Keratinocyte (primary cell): ENCODE measurements at regions not wholly inside any gene's neighbourhood (a gene's known extent, or its start where the extent isn't known, plus 50 kb on each side); places are given as distances from the start of the nearest gene placed in this dataset.

Experiments used
- DNase-seq: peaks from one replicate; pipeline ENCODE4 v3.0.0-alpha.2; 2011; ENCODE audit warnings: low read depth, missing footprints, low spot score
- FAIRE-seq: peaks from 2 replicates; lab custom pipeline; 2011; peaks lifted over from hg19 to GRCh38; lab: Jason Lieb, UNC
- H2AFZ ChIP-seq: 2 replicates; pipeline ENCODE4 v1.6.0; 2012; ENCODE audit warnings: low read length, control low read depth, inconsistent platforms; ENCODE audit not compliant: control insufficient read depth
- H3K27ac ChIP-seq: 2 replicates; pipeline ENCODE4 v1.5.1; 2011; ENCODE audit warnings: low read length; ENCODE audit not compliant: control insufficient read depth, insufficient read depth
- H3K27me3 ChIP-seq: 3 replicates; pipeline ENCODE4 v1.6.0; 2011; ENCODE audit warnings: low read length; ENCODE audit not compliant: control insufficient read depth, insufficient read depth; ENCODE audit errors: extremely low read depth
- H3K36me3 ChIP-seq, 2 experiments: 2 replicates in 1 of 2; 3 replicates in 1 of 2; pipeline ENCODE4 v1.5.1; 2011; ENCODE audit warnings: low read length in 2 of 2, mild to moderate bottlenecking in 1 of 2; ENCODE audit not compliant: control insufficient read depth in 2 of 2, insufficient read depth in 2 of 2; ENCODE audit errors: extremely low read depth in 1 of 2
- H3K4me1 ChIP-seq: 3 replicates; pipeline ENCODE4 v1.5.1; 2011; ENCODE audit warnings: low read length; ENCODE audit not compliant: control insufficient read depth, insufficient read depth; ENCODE audit errors: extremely low read depth
- H3K4me2 ChIP-seq: 3 replicates; pipeline ENCODE4 v1.6.0; 2011; ENCODE audit warnings: low read depth, low read length; ENCODE audit not compliant: control insufficient read depth, insufficient read depth; ENCODE audit errors: extremely low read depth
- H3K4me3 ChIP-seq, 3 experiments: fragments of 200-600 bp in 1 of 3; sonication (generic) in 1 of 3; 2 replicates in 2 of 3; 3 replicates in 1 of 3; pipeline ENCODE4 v1.5.1; 2011 to 2016; ENCODE audit warnings: low read length in 3 of 3, mild to moderate bottlenecking in 3 of 3, control low read depth in 2 of 3, inconsistent platforms in 1 of 3, low read depth in 1 of 3, mixed read lengths in 1 of 3, mixed run types in 1 of 3, moderate library complexity in 1 of 3; ENCODE audit not compliant: control insufficient read depth in 2 of 3, insufficient read depth in 2 of 3; ENCODE audit errors: extremely low read depth in 1 of 3
- H3K79me2 ChIP-seq: 2 replicates; pipeline ENCODE4 v1.6.0; 2012; ENCODE audit warnings: low read length; ENCODE audit not compliant: control insufficient read depth, insufficient read depth
- H3K9ac ChIP-seq: 3 replicates; pipeline ENCODE4 v1.6.0; 2011; ENCODE audit warnings: low read length; ENCODE audit not compliant: control insufficient read depth, insufficient read depth; ENCODE audit errors: extremely low read depth
- H3K9me1 ChIP-seq: 3 replicates; pipeline ENCODE4 v1.6.0; 2011; ENCODE audit warnings: low read length; ENCODE audit not compliant: control insufficient read depth, insufficient read depth; ENCODE audit errors: extremely low read depth
- H3K9me3 ChIP-seq: 2 replicates; pipeline ENCODE4 v1.5.1; 2012; ENCODE audit warnings: low read depth, low read length; ENCODE audit not compliant: control insufficient read depth
- H4K20me1 ChIP-seq: 3 replicates; pipeline ENCODE4 v1.6.0; 2011; ENCODE audit warnings: low read length; ENCODE audit not compliant: control insufficient read depth, insufficient read depth; ENCODE audit errors: extremely low read depth
- CTCF ChIP-seq, 3 experiments: IDR thresholded peaks in 1 of 3; conservative IDR thresholded peaks in 1 of 3; optimal IDR thresholded peaks in 1 of 3; 2 replicates in 2 of 3; 3 replicates in 1 of 3; pipeline versions ENCODE3 to v1.5.1; 2011; ENCODE audit warnings: low read length in 3 of 3, mild to moderate bottlenecking in 3 of 3, moderate library complexity in 2 of 3, control low read depth in 1 of 3, inconsistent platforms in 1 of 3; ENCODE audit not compliant: insufficient read depth in 2 of 3; ENCODE audit errors: extremely low read depth in 1 of 3
- EZH2 ChIP-seq: IDR thresholded peaks from one replicate; pipeline ENCODE4 v1.6.1; 2012; ENCODE audit warnings: inconsistent platforms, mild to moderate bottlenecking, low read length, moderate library complexity
- dilution Hi-C: fragments of 300-500 bp; cut with MboI; formaldehyde crosslinking; loops from one replicate; pipeline ENCODE4 v1.7.0; 2020; ENCODE audit warnings: low sequenced_read_pairs; ENCODE audit not compliant: extremely low pct_ligation_motif_present

DNA sequence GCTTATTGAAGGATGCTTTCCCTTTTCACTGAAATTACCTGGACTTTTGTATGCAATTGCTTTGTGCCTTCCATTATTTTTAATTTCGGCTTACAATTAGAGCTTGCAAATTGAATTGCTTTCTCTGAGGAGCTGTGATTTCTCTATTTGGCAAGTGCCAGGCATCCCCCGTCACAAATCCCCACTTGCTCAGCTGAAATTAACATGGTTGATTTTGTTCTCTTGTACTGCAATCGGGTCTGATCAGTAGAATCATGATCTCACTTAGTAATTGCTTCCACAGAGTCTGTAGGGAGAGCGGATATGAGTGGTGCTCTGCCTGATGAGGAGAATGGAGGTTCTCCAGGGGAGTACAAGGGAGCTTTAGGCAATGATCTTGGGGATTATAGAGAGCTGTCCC, 495.5 kb upstream of the SGCD start:
- Histone ChIP-seq H4K20me1 (no peaks in the 10 kb centered on the region), H3K36me3 (no peaks in the 10 kb centered on the region), H3K4me1 (no peaks in the 10 kb centered on the region), H3K4me2 (no peak overlapping the region), H3K9me1 (no peaks in the 10 kb centered on the region), H2AFZ (no peak overlapping the region), H3K4me3 (no peak overlapping the region), H3K9ac (no peak overlapping the region), H3K27ac (no peak overlapping the region), H3K79me2 (no peaks in the 10 kb centered on the region), H3K9me3 (no peaks in the 10 kb centered on the region), H3K27me3 (no peaks in the 10 kb centered on the region)
- DNase-seq (no peak), FAIRE-seq (no peak)
- dilution Hi-C loops, result no loop called here
- TF ChIP-seq CTCF (optimal IDR thresholded peaks at IDR 0.05 in 1 of 3, IDR thresholded peaks at IDR 0.05 in 1 of 3, conservative IDR thresholded peaks at IDR 0.05 in 1 of 3; ENCODE audit: extremely low read depth in 1 of 3, insufficient read depth in 2 of 3, low read length in 3 of 3) (no peak), EZH2 (no peak)

DNA sequence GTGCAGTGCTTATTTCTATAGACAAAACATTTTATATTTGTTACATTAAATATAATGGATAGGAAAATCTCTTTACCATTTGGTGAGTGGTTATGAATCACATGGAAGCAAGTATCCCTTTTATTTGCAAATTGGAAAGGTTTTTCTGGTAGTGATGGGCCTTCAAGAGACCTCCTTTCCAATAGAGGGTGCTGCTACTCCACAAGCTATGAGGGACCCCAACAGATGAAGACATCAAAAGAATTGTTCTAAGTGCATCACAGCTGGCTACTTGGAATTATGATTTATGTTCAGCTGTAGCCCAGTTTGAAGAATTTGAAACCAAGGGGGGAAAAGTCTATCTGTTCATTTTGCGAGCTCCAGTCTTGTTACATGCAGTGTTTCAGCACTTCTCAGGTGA, 493.7 kb upstream of the SGCD start:
- TF ChIP-seq EZH2 (no peak), CTCF (optimal IDR thresholded peaks at IDR 0.05 in 1 of 3, IDR thresholded peaks at IDR 0.05 in 1 of 3, conservative IDR thresholded peaks at IDR 0.05 in 1 of 3; ENCODE audit: extremely low read depth in 1 of 3, insufficient read depth in 2 of 3, low read length in 3 of 3) (no peak)
- Histone ChIP-seq H3K9me1 (no peaks in the 10 kb centered on the region), H3K4me2 (no peak overlapping the region), H3K27ac (no peak overlapping the region), H3K4me1 (no peaks in the 10 kb centered on the region), H3K36me3 (no peaks in the 10 kb centered on the region), H3K27me3 (no peaks in the 10 kb centered on the region), H3K9ac (no peak overlapping the region), H2AFZ (no peak overlapping the region), H3K9me3 (no peaks in the 10 kb centered on the region), H4K20me1 (no peaks in the 10 kb centered on the region), H3K4me3 (no peak overlapping the region), H3K79me2 (no peaks in the 10 kb centered on the region)
- dilution Hi-C loops, result no loop called here
- DNase-seq (no peak), FAIRE-seq (no peak)
